Testis (tissue), 2 donors: ENCODE measurements at regions not wholly inside any gene's neighbourhood (a gene's known extent, or its start where the extent isn't known, plus 50 kb on each side); places are given as distances from the start of the nearest gene placed in this dataset.
"Not testable (repeated sequence)": the region's sequence is repeated elsewhere in the genome, so short reads cannot be mapped to it uniquely, and the experiment has no call there.

ENCODE experiments used
- DNase-seq: peaks from one replicate; pipeline ENCODE4 v3.0.0-alpha.2; 2019
- H3K27ac ChIP-seq, 2 donors: fragments of 200-600 bp; sonication (generic); one replicate each; pipeline ENCODE4 v1.5.1; 2019
- H3K27me3 ChIP-seq: fragments of 200-600 bp; sonication (generic); one replicate; pipeline ENCODE4 v1.5.1; 2019
- H3K36me3 ChIP-seq: fragments of 200-600 bp; sonication (generic); one replicate; pipeline ENCODE4 v1.5.1; 2017; ENCODE audit warnings: low read depth; ENCODE audit errors: missing control alignments
- H3K4me1 ChIP-seq: fragments of 200-600 bp; sonication (generic); one replicate; pipeline ENCODE4 v1.5.1; 2019
- H3K4me3 ChIP-seq, 2 donors: fragments of 200-600 bp; sonication (generic); one replicate each; pipeline ENCODE4 v1.5.1; 2017 to 2019
- H3K9me3 ChIP-seq: fragments of 200-600 bp; sonication (generic); one replicate; pipeline ENCODE4 v1.5.1; 2017
- CTCF ChIP-seq, 3 experiments: fragments of 450-650 bp in 2 of 3; fragments of 200-600 bp in 1 of 3; sonication (generic) in 1 of 3; IDR thresholded peaks; one replicate each; pipeline ENCODE4 v1.5.1; 2016 to 2019; ENCODE audit warnings: antibody characterized with exemption in 3 of 3, mild to moderate bottlenecking in 2 of 3, moderate library complexity in 1 of 3
- POLR2A ChIP-seq: fragments of 450-650 bp; IDR thresholded peaks from one replicate; pipeline ENCODE4 v1.6.1; 2017; ENCODE audit warnings: antibody characterized with exemption, mild to moderate bottlenecking, moderate library complexity
- WGBS, 2 donors: methylation state at CpG; one replicate each; pipeline ENCODE4 v1.1.5; 2018; 5-methylcytosine and 5-hydroxymethylcytosine counted together
- intact Hi-C: fragments of 100-400 bp; cut with DNase I; formaldehyde crosslinking; loops from one replicate; pipeline ENCODE4 v1.15.1; 2023; ENCODE audit warnings: low total_unique reads

DNA sequence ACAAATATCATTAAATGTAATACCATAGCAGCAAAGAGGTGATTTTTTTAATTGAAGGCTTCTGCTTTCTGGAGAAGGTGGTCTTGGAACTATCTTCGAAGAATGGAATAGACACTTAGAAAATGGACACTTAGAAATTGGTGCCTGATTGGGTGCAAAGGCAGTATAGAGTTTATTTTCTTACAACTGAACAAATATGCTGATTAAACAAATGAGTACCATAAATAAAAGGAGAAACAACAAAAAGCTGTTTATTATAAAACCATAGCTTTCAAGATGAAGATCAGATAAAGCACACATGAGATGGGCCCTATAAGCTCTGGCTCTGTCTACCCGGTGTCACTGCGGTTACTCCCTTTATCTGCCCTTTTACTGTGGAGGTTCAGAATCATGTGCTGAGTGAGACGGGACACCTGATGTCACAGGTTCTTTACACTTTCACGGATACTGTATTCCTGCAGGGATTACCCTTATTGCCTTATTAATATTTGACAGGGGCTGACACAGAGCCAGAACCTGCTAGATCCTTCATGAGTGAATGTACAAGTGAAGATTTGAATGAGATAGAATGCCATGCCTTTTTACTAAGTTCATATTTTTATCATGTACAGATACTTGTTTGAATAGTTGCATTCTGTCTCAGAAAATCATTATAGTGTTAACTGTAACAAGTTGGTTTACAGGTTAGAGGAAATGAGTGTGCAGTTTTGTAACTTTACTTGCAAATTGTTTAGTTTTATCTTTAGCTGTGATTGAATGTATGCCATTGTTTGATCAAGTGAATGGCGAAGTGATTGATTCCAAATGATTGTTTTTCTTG, 477.5 kb upstream of the RGS6 start:
- TF ChIP-seq CTCF (IDR thresholded peaks at IDR 0.05), result no peak
- no peak for TF ChIP-seq POLR2A
- whole genome bisulfite sequencing, 2 donors, result 72 to 74% methylated on average over 6 of the region's 6 CpGs

DNA sequence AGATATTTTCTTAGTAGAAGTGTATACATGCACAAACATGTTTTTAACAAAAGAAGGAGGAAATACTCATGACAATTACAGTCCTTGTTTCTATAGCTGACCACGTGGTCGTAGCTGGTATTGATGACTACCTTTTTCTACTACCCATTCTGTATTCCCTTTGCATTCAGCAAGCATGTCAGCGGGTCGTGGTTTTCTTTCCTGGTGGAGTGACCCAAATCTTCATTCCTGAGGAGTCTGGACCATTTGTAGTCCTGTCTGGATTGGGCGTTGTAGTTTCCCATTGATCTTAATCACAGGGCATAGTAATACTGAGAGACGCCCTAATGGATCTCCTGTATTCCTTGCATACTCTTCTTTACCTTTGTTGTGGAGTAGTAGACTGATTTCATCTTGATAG, 472.1 kb upstream of the RGS6 start:
- H3K4me1 ChIP-seq, result no peaks in the 10 kb centered on the region
- DNase-seq, result no peak
- H3K27me3 ChIP-seq, result no peaks in the 10 kb centered on the region
- intact Hi-C loops, result no loop called here
- WGBS, 2 donors, result 91 to 98% methylated on average over 6 of the region's 6 CpGs
- H3K36me3 ChIP-seq, result no peaks in the 10 kb centered on the region
- H3K4me3 ChIP-seq, result no peak overlapping the region
- no peak for TF ChIP-seq POLR2A
- no peak for TF ChIP-seq CTCF (IDR thresholded peaks at IDR 0.05)
- H3K9me3 ChIP-seq, result no peaks in the 10 kb centered on the region
- H3K27ac ChIP-seq, result no peak overlapping the region

More for the DNA sequence above, 477.5 kb upstream of the RGS6 start:
- intact Hi-C loops, result no loop called here
- H3K27me3 ChIP-seq, result no peaks in the 10 kb centered on the region
- no peaks in the 10 kb centered on the region for H3K9me3 ChIP-seq
- no peaks in the 10 kb centered on the region for H3K4me1 ChIP-seq
- no peaks in the 10 kb centered on the region for H3K36me3 ChIP-seq
- no peak overlapping the region for H3K4me3 ChIP-seq
- H3K27ac ChIP-seq, result peak overlapping the region in 1 of 2 donors; percentile 16
- no peak for DNase-seq

DNA sequence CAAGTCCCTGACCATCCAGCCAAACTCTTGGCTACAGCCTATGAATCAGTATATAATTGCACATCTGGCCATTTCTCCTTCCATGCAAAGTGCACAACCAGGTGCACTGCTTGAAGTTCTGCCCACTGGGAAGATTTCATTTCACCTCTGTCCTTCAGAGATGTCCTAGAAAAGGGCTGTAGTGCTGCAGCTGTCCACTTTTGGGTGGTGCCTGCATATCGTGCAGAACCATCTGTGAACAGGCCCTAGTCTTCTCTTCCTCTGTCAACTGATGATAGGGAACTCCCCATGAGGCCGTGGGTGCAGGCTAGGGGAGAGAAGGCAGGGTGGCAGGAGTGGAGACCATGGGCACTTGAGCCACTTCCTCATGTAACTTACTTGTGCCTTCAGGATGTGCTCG, 470.6 kb upstream of the RGS6 start:
- H3K4me1 ChIP-seq, H3K27me3 ChIP-seq, H3K36me3 ChIP-seq, DNase-seq, H3K27ac ChIP-seq, intact Hi-C loops, H3K9me3 ChIP-seq, H3K4me3 ChIP-seq: not testable (repeated sequence)
- WGBS, 2 donors, result 94% methylated on average over 3 of the region's 3 CpGs; no CpG with 5 or more reads in 1 of the 2 donors

- intact Hi-C loops, result no loop called here
- Histone ChIP-seq H3K27ac (no peak overlapping the region), H3K4me3 (no peak overlapping the region), H3K36me3 (no peaks in the 10 kb centered on the region), H3K27me3 (no peaks in the 10 kb centered on the region), H3K9me3 (no peaks in the 10 kb centered on the region), H3K4me1 (peaks cover 10% of the 10 kb centered on the region)
- DNase-seq, result no peak
- TF ChIP-seq POLR2A (no peak), CTCF (IDR thresholded peaks at IDR 0.05) (no peak)
Measured at GRCh38 chr14:71463807-71464206, 468.4 kb upstream of the RGS6 start.

DNA sequence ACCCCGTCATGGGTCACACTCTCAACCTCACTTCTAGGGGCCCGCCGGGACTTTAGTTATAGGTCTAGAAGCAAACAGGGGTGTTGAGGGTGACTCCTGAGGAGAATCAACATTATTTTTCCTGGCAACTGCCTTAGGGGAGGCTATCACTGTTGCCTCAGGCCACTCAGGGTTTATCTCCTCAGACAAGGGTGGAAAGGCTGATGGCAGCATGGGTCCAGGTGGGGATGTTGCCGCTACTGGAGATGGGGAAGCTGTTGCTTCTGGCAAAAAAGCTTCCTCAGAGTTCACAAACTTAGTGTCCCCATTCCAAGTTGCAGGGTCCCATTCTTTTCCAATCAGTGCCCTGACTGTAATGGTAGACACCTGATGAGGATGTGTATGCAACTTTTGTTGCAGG, 467.4 kb upstream of the RGS6 start:
- Histone ChIP-seq H3K4me1 (peaks cover 10% of the 10 kb centered on the region), H3K36me3 (no peaks in the 10 kb centered on the region), H3K9me3 (no peaks in the 10 kb centered on the region), H3K4me3 (no peak overlapping the region), H3K27me3 (no peaks in the 10 kb centered on the region), H3K27ac (no peak overlapping the region)
- DNase-seq, result no peak
- 92 to 97% methylated on average over 3 to 4 of the region's 4 CpGs for WGBS, 2 donors
- intact Hi-C loops, result no loop called here
- TF ChIP-seq CTCF (IDR thresholded peaks at IDR 0.05), result no peak
- no peak for TF ChIP-seq POLR2A
